ENCODE measurements at regions not wholly inside any gene's neighbourhood (a gene's known extent, or its start where the extent isn't known, plus 50 kb on each side); places are given as distances from the start of the nearest gene placed in this dataset.

DNA sequence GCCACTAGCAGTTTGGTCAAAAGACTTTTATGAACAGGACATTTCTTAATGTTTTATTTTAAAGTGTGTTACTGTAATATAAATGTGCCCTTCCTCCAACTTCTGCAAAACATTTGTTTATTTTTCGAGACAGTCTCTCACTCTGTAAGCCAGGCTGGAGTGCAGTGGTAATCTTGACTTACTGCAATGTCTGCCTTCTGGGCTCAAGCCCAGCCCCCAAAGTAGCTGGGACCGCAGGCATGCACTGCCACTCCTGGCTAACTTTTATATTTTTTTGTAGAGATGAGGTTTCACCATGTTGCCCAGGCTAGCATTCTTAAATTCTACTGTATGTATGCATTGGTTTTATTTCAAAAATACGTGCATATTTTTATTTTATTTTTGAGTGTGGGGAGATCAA, 1201.9 kb downstream of the STIM2 start:
- TF ChIP-seq, protein P1, sequence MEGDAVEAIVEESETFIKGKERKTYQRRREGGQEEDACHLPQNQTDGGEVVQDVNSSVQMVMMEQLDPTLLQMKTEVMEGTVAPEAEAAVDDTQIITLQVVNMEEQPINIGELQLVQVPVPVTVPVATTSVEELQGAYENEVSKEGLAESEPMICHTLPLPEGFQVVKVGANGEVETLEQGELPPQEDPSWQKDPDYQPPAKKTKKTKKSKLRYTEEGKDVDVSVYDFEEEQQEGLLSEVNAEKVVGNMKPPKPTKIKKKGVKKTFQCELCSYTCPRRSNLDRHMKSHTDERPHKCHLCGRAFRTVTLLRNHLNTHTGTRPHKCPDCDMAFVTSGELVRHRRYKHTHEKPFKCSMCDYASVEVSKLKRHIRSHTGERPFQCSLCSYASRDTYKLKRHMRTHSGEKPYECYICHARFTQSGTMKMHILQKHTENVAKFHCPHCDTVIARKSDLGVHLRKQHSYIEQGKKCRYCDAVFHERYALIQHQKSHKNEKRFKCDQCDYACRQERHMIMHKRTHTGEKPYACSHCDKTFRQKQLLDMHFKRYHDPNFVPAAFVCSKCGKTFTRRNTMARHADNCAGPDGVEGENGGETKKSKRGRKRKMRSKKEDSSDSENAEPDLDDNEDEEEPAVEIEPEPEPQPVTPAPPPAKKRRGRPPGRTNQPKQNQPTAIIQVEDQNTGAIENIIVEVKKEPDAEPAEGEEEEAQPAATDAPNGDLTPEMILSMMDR (conservative IDR thresholded peaks at IDR 0.05 in 1 of 2, IDR thresholded peaks at IDR 0.05 in 1 of 2; ENCODE audit: low read depth in 1 of 2, low read length in 2 of 2), result no peak
- no peak for TF ChIP-seq EZH2 (IDR thresholded peaks at IDR 0.05; ENCODE audit: low read length, missing control alignments)

Measured in fibroblast of lung (primary cell).